HG03064 (cell line): ENCODE measurements at regions not wholly inside any gene's neighbourhood (a gene's known extent, or its start where the extent isn't known, plus 50 kb on each side); places are given as distances from the start of the nearest gene placed in this dataset.

Experiments used
- ATAC-seq: cut with Tn5 transposase; IDR thresholded peaks from one replicate; pipeline ENCODE4 v1.9.1; 2021; ENCODE audit warnings: low read depth; ENCODE audit not compliant: unreplicated experiment

- ATAC-seq = no peak
These were observed 130.7 kb upstream of the KCNMB2 start for GRCh38 chr3:178405531-178405930.

GRCh38 chr3:178406206-178406605 is 130.0 kb upstream of the KCNMB2 start:
- no peak for ATAC-seq

- no peak for ATAC-seq
These were observed 120.9 kb upstream of the KCNMB2 start for GRCh38 chr3:178415384-178415783.

DNA sequence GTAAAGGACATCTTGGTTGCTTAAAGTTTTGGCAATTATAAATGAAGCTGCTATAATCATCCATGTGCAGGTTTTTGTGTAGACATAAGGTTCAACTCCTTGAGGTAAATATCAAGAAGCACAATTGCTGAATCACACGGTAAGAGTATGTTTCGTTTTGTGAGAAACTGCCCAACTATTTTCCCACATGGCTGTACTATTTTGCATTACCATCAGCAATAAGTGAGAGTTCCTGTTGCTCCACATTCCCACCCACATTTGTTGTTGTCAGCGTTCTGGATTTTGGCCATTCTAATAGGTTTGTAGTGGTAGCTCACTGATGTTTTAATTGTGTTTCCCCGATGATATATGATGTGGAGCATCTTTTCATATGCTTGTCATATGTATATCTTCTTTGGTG is 118.5 kb upstream of the KCNMB2 start:
- ATAC-seq = no peak

- no peak for ATAC-seq
These were observed 117.2 kb upstream of the KCNMB2 start for GRCh38 chr3:178419071-178419470.

GRCh38 chr3:178420033-178420432 is 116.2 kb upstream of the KCNMB2 start:
- ATAC-seq = no peak

DNA sequence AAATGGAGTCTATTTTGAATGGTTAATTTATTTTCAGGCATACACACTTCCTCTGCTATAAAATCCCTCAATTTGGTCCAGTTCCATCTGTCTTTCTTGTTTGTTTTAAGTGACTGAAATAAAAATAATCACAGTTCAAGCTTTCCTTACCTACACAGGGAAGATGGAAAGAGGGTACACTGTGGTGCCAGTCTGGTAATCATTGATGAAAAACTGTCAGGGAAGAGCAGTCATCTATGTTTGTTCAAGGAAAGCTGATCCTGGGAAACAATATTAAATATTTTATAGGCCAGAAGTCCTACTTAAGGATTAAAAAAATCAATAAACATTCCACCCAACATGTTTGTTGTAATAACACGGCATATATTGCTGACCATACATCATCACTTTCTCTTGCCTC is 115.2 kb upstream of the KCNMB2 start:
- no peak for ATAC-seq

GRCh38 chr3:178422406-178422805 is 113.8 kb upstream of the KCNMB2 start:
- no peak for ATAC-seq

GRCh38 chr3:178428037-178428436 is 108.2 kb upstream of the KCNMB2 start:
- no peak for ATAC-seq

DNA sequence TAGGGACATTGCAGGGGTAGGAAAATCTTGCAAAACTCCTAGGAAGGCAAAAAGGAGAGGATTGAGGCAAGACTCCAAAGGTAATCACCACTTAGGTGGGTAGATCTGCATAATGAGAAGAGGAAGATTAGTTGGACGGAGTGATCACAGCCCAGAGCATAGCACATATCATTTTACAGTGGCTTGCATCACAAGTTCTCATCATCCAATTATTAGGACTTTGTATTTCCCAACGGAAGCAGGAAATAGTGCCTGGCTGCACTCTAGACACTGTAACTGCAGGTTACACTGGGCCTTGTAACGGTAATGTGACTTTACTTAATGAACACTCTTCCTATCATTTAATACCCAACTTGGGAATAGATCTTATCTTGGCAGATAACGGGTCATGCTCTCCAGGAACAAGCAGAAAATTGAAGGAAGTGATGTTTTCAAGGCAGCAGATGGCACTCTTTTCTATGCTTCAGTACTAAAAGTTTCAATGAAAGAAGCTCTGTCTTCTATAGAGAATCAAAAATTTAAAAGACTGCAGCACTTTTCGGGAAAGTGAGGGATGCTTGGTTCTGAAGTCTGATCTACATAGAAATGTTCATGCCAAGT is 101.9 kb upstream of the KCNMB2 start:
- ATAC-seq = no peak

GRCh38 chr3:178435575-178435974 is 100.7 kb upstream of the KCNMB2 start:
- ATAC-seq = no peak

DNA sequence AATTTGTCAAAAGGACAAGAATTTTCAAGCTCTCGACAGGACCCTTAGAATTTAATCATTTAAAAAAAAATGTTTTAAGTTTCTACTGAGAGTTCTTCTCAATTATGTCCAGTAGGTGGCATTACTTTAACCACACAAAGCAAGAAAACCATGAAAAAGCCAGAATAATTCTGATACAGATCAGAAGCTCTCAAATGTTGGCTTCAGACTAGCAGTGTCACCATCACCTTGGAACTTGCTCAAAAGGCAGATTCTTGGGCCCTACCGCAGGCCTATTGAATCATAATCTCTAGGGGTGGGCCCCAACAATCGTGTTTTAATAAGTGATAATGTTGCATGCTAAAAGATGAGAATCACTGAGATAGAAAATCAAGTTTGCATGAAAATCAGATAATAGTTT is 99.5 kb upstream of the KCNMB2 start:
- ATAC-seq = no peak

- ATAC-seq = no peak
These were observed 99.0 kb upstream of the KCNMB2 start for GRCh38 chr3:178437236-178437635.

- no peak for ATAC-seq
These were observed 96.7 kb upstream of the KCNMB2 start for GRCh38 chr3:178439504-178439903.

- ATAC-seq = no peak
These were observed 96.2 kb upstream of the KCNMB2 start for GRCh38 chr3:178440043-178440442.

- ATAC-seq = no peak
These were observed 92.6 kb upstream of the KCNMB2 start for GRCh38 chr3:178443634-178444033.

DNA sequence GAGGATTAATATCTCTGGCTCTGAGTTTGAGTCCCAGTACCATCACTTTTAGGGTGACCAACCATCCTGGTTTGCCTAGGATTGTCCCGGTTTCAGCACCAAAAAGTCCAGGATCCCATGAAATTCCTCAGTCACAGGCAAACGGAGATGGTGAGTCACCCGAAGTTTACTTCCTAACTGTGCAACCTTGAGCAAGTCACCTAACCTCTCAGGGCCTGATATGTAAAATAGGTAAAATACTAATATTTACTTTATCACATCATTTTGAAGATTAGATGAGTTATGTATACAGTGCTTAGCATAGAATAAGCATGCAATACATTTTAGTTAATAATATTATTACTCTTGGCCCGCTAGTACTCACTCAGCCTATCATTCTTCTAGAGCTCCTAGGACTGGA is 91.1 kb upstream of the KCNMB2 start:
- no peak for ATAC-seq

DNA sequence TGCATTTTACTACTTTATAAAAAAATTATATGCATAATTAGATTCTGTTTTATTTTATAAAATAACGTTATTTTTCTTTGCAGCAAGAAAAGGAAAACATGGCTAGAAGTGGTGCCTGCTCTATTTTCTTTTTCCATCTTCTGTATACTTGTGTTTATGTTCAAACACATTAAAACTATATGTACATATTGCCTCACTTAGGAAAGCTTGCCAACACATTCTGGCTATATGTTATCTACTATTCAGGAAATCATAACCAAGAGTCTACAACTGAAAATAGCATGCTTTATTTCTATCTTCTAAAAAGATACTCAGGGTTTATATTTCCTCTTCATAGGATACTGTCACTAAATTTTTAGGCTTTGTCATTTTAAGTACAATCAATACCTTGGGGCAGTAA is 90.2 kb upstream of the KCNMB2 start:
- no peak for ATAC-seq

GRCh38 chr3:178450476-178450875 is 85.8 kb upstream of the KCNMB2 start:
- ATAC-seq = no peak

GRCh38 chr3:178451799-178452198 is 84.4 kb upstream of the KCNMB2 start:
- no peak for ATAC-seq

GRCh38 chr3:178454726-178455125 is 81.5 kb upstream of the KCNMB2 start:
- ATAC-seq = no peak

- no peak for ATAC-seq
These were observed 81.0 kb upstream of the KCNMB2 start for GRCh38 chr3:178455226-178455625.

DNA sequence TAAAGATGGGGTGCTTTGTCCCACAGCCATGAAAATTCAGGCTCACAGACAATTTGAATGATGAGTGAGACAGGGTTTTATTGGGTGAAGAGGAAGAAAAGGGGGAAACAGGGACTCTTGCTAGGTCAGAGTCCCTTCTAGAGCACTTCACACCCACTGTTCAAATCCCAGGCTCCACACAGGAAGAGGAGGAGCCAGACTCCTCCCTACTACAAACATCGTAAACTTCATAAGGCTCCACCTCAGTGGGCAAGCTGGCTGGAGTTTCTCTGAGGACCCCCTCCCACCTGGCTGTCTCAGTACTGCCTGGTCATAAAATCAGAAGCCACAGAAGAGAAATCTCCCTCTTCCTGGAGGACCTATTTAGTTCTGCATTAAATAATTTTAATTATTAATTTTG is 80.3 kb upstream of the KCNMB2 start:
- ATAC-seq = no peak
